ACC112 (cell line): ENCODE measurements at regions not wholly inside any gene's neighbourhood (a gene's known extent, or its start where the extent isn't known, plus 50 kb on each side); places are given as distances from the start of the nearest gene placed in this dataset.
"Not testable (repeated sequence)": the region's sequence is repeated elsewhere in the genome, so short reads cannot be mapped to it uniquely, and the experiment has no call there.

Experiments used
- H2AFZ ChIP-seq: fragments of 200-600 bp; sonication (generic); one replicate; pipeline ENCODE4 v1.6.0; 2017; ENCODE audit warnings: antibody characterized with exemption, low read length; ENCODE audit not compliant: unreplicated experiment
- H3K27ac ChIP-seq: fragments of 200-600 bp; sonication (generic); 2 replicates; pipeline ENCODE4 v1.5.1; 2014; ENCODE audit warnings: low read depth, mild to moderate bottlenecking, antibody characterized with exemption, low read length, moderate library complexity
- H3K27me3 ChIP-seq: fragments of 200-600 bp; sonication (generic); 2 replicates; pipeline ENCODE4 v1.6.1; 2014; ENCODE audit warnings: mild to moderate bottlenecking, antibody characterized with exemption, low read length, moderate library complexity, mixed read lengths; ENCODE audit not compliant: insufficient read depth
- H3K36me3 ChIP-seq: fragments of 200-600 bp; sonication (generic); 2 replicates; pipeline ENCODE4 v1.6.1; 2016; ENCODE audit warnings: mild to moderate bottlenecking, antibody characterized with exemption, low read length, moderate library complexity, mixed read lengths; ENCODE audit not compliant: insufficient read depth
- H3K4me1 ChIP-seq: fragments of 200-600 bp; sonication (generic); one replicate; pipeline ENCODE4 v1.6.1; 2016; ENCODE audit warnings: low read length, mixed read lengths; ENCODE audit not compliant: insufficient read depth, unreplicated experiment, control insufficient read depth
- H3K4me3 ChIP-seq: fragments of 200-600 bp; sonication (generic); 2 replicates; pipeline ENCODE4 v1.5.1; 2014; ENCODE audit warnings: mild to moderate bottlenecking, low read depth, low read length
- H3K79me2 ChIP-seq: fragments of 200-600 bp; sonication (generic); one replicate; pipeline ENCODE4 v1.6.0; 2016; ENCODE audit warnings: low read length; ENCODE audit not compliant: control insufficient read depth, unreplicated experiment, insufficient read depth

GRCh38 chr12:74671421-74671820 is 133.8 kb downstream of the ATXN7L3B start:
- Histone ChIP-seq H3K27ac (no peak overlapping the region), H3K79me2 (no peaks in the 10 kb centered on the region), H3K27me3 (peaks cover 12% of the 10 kb centered on the region), H3K36me3 (no peaks in the 10 kb centered on the region), H2AFZ (no peak overlapping the region), H3K4me1 (no peaks in the 10 kb centered on the region), H3K4me3 (no peak overlapping the region)

- H3K36me3 ChIP-seq, H3K79me2 ChIP-seq, H3K4me1 ChIP-seq, H2AFZ ChIP-seq, H3K27ac ChIP-seq, H3K4me3 ChIP-seq: not testable (repeated sequence)
- peaks cover 12% of the 10 kb centered on the region for H3K27me3 ChIP-seq
Measured at GRCh38 chr12:74676955-74677354, 139.3 kb downstream of the ATXN7L3B start.

- Histone ChIP-seq H3K4me1 (no peaks in the 10 kb centered on the region), H3K27me3 (0 out of 2 replicates have a peak, but pooled peaks cover 5% of the 10 kb centered on the region), H3K27ac (no peak overlapping the region), H3K79me2 (no peaks in the 10 kb centered on the region), H3K4me3 (no peak overlapping the region), H2AFZ (no peak overlapping the region), H3K36me3 (no peaks in the 10 kb centered on the region)
Measured at GRCh38 chr12:74685385-74685784, 147.8 kb downstream of the ATXN7L3B start.

GRCh38 chr12:74689071-74689655 is 151.5 kb downstream of the ATXN7L3B start:
- Histone ChIP-seq H3K79me2 (no peaks in the 10 kb centered on the region), H2AFZ (no peak overlapping the region), H3K4me3 (no peak overlapping the region), H3K36me3 (no peaks in the 10 kb centered on the region), H3K27me3 (0 out of 2 replicates have a peak, but pooled peaks cover 5% of the 10 kb centered on the region), H3K27ac (no peak overlapping the region), H3K4me1 (no peaks in the 10 kb centered on the region)

- Histone ChIP-seq H3K4me3 (no peak overlapping the region), H3K4me1 (no peaks in the 10 kb centered on the region), H3K27ac (no peak overlapping the region), H3K36me3 (no peaks in the 10 kb centered on the region), H3K79me2 (no peaks in the 10 kb centered on the region), H2AFZ (no peak overlapping the region), H3K27me3 (0 out of 2 replicates have a peak, but pooled peaks cover 5% of the 10 kb centered on the region)
Measured at GRCh38 chr12:74689929-74690328, 152.3 kb downstream of the ATXN7L3B start.

- no peak overlapping the region for H3K4me3 ChIP-seq
- H2AFZ ChIP-seq, result no peak overlapping the region
- H3K36me3 ChIP-seq, result no peaks in the 10 kb centered on the region
- H3K27me3 ChIP-seq, result no peaks in the 10 kb centered on the region
- no peak overlapping the region for H3K27ac ChIP-seq
- H3K79me2 ChIP-seq, result no peaks in the 10 kb centered on the region
- peaks cover 3% of the 10 kb centered on the region for H3K4me1 ChIP-seq
Measured at GRCh38 chr12:74719447-74719846, 181.8 kb downstream of the ATXN7L3B start.

- Histone ChIP-seq H3K27me3 (no peaks in the 10 kb centered on the region), H2AFZ (no peak overlapping the region), H3K36me3 (no peaks in the 10 kb centered on the region), H3K4me1 (peaks cover 3% of the 10 kb centered on the region), H3K79me2 (no peaks in the 10 kb centered on the region), H3K27ac (no peak overlapping the region), H3K4me3 (no peak overlapping the region)
Measured at GRCh38 chr12:74722709-74723108, 185.1 kb downstream of the ATXN7L3B start.

GRCh38 chr12:74725154-74725553 is 187.5 kb downstream of the ATXN7L3B start:
- peaks cover 3% of the 10 kb centered on the region for H3K4me1 ChIP-seq
- no peaks in the 10 kb centered on the region for H3K27me3 ChIP-seq
- H3K4me3 ChIP-seq, result no peak overlapping the region
- no peaks in the 10 kb centered on the region for H3K36me3 ChIP-seq
- no peak overlapping the region for H3K27ac ChIP-seq
- H3K79me2 ChIP-seq, result no peaks in the 10 kb centered on the region
- H2AFZ ChIP-seq, result peak overlapping the region; percentile 10

- Histone ChIP-seq H3K79me2 (no peaks in the 10 kb centered on the region), H3K27me3 (no peaks in the 10 kb centered on the region), H3K36me3 (no peaks in the 10 kb centered on the region), H3K4me3 (no peak overlapping the region), H3K27ac (no peak overlapping the region), H2AFZ (no peak overlapping the region), H3K4me1 (peaks cover 2% of the 10 kb centered on the region)
Measured at GRCh38 chr12:74728006-74728405, 190.4 kb downstream of the ATXN7L3B start.

GRCh38 chr12:74732164-74732784 is 194.6 kb downstream of the ATXN7L3B start:
- Histone ChIP-seq H3K4me3 (no peak overlapping the region), H3K79me2 (no peaks in the 10 kb centered on the region), H3K4me1 (no peaks in the 10 kb centered on the region), H3K27me3 (no peaks in the 10 kb centered on the region), H3K27ac (no peak overlapping the region), H2AFZ (peak overlapping the region; percentile 33), H3K36me3 (no peaks in the 10 kb centered on the region)

- Histone ChIP-seq H3K79me2 (no peaks in the 10 kb centered on the region), H3K36me3 (no peaks in the 10 kb centered on the region), H3K27ac (no peak overlapping the region), H2AFZ (peak overlapping the region; percentile 33), H3K4me3 (no peak overlapping the region), H3K4me1 (no peaks in the 10 kb centered on the region), H3K27me3 (no peaks in the 10 kb centered on the region)
Measured at GRCh38 chr12:74732826-74733225, 195.2 kb downstream of the ATXN7L3B start.
